Endothelial cell of umbilical vein (primary cell): ENCODE measurements at regions not wholly inside any gene's neighbourhood (a gene's known extent, or its start where the extent isn't known, plus 50 kb on each side); places are given as distances from the start of the nearest gene placed in this dataset.

Source experiments
- BruUV-seq: library from RNA; stranded (reverse); fragments of 400-500 nt; replicated peaks from 2 replicates; lab custom pipeline; 2021; lab: Mats Ljungman, UMichigan
- CTCF ChIA-PET: fragments of 300-600, 350-600 bp; sonication (Branson Sonifier 250); formaldehyde crosslinking; loops from one replicate; lab custom pipeline; 2021; ENCODE audit warnings: antibody characterized with exemption, inconsistent platforms; lab: Charles Lee
- POLR2A ChIA-PET: fragments of 300-600, 350-600 bp; sonication (Branson Sonifier 250); formaldehyde crosslinking; loops from one replicate; lab custom pipeline; 2021; ENCODE audit warnings: antibody characterized with exemption, inconsistent platforms; lab: Charles Lee
- DNase-seq: peaks from one replicate; pipeline ENCODE4 v3.0.0-alpha.2; 2011; ENCODE audit warnings: low read depth, low spot score
- FAIRE-seq: peaks from 2 replicates; lab custom pipeline; 2011; peaks lifted over from hg19 to GRCh38; lab: Jason Lieb, UNC
- H2AFZ ChIP-seq: 2 replicates; pipeline ENCODE4 v1.6.0; 2012; ENCODE audit warnings: low read depth, low read length, control low read depth, inconsistent platforms
- H3K27ac ChIP-seq: 2 replicates; pipeline ENCODE4 v1.5.1; 2011; ENCODE audit warnings: low read depth, mild to moderate bottlenecking, control low read depth, low read length, moderate library complexity; ENCODE audit not compliant: insufficient read depth
- H3K27me3 ChIP-seq, 2 experiments: 2 replicates each; pipeline versions ENCODE4 v1.6.0 to v1.6.1; 2011; ENCODE audit warnings: low read length in 2 of 2, mixed read lengths in 1 of 2; ENCODE audit not compliant: control insufficient read depth in 2 of 2, insufficient read depth in 2 of 2
- H3K36me3 ChIP-seq, 2 experiments: 2 replicates in 1 of 2; 3 replicates in 1 of 2; pipeline ENCODE4 v1.5.1; 2011; ENCODE audit warnings: low read length in 2 of 2, mild to moderate bottlenecking in 1 of 2, moderate library complexity in 1 of 2; ENCODE audit not compliant: control insufficient read depth in 2 of 2, insufficient read depth in 2 of 2; ENCODE audit errors: extremely low read depth in 1 of 2
- H3K4me1 ChIP-seq: 3 replicates; pipeline ENCODE4 v1.5.1; 2011; ENCODE audit warnings: mild to moderate bottlenecking, low read length; ENCODE audit not compliant: control insufficient read depth, insufficient read depth; ENCODE audit errors: extremely low read depth
- H3K4me2 ChIP-seq: 2 replicates; pipeline ENCODE4 v1.6.1; 2011; ENCODE audit warnings: low read length, control low read depth, mixed read lengths; ENCODE audit not compliant: insufficient read depth
- H3K4me3 ChIP-seq, 3 experiments: fragments of 200-600 bp in 1 of 3; sonication (generic), shearing (Covaris generic) in 1 of 3; replicated peaks in 1 of 3; 2 replicates each; pipeline ENCODE4 v1.5.1; 2011 to 2016; ENCODE audit warnings: control low read depth in 3 of 3, low read length in 3 of 3, mild to moderate bottlenecking in 2 of 3, inconsistent platforms in 1 of 3, low read depth in 1 of 3, moderate library complexity in 1 of 3; ENCODE audit not compliant: insufficient read depth in 1 of 3
- H3K79me2 ChIP-seq: 2 replicates; pipeline ENCODE4 v1.6.0; 2012; ENCODE audit warnings: low read length, inconsistent platforms; ENCODE audit not compliant: control insufficient read depth, insufficient read depth
- H3K9ac ChIP-seq: replicated peaks from 2 replicates; pipeline ENCODE3; 2011; ENCODE audit warnings: low read length, control low read depth; ENCODE audit not compliant: insufficient read depth; ENCODE audit errors: extremely low read depth
- H3K9me1 ChIP-seq: replicated peaks from 3 replicates; pipeline ENCODE4 v1.6.0; 2011; ENCODE audit warnings: mild to moderate bottlenecking, low read length; ENCODE audit not compliant: control insufficient read depth, insufficient read depth; ENCODE audit errors: extremely low read depth
- H3K9me3 ChIP-seq: replicated peaks from 2 replicates; pipeline ENCODE4 v1.5.1; 2012; ENCODE audit warnings: low read length, inconsistent platforms; ENCODE audit not compliant: control insufficient read depth, insufficient read depth
- H4K20me1 ChIP-seq: replicated peaks from 2 replicates; pipeline ENCODE3; 2011; ENCODE audit warnings: mild to moderate bottlenecking, low read length; ENCODE audit not compliant: control insufficient read depth, insufficient read depth; ENCODE audit errors: extremely low read depth
- EZH2 ChIP-seq: IDR thresholded peaks from 2 replicates; pipeline ENCODE4 v1.6.1; 2012; ENCODE audit warnings: borderline replicate concordance, low read depth, mild to moderate bottlenecking, moderate library complexity, low read length, inconsistent platforms; ENCODE audit not compliant: severe bottlenecking
- FOS ChIP-seq: IDR thresholded peaks from 2 replicates; pipeline ENCODE4 v1.6.1; 2011; ENCODE audit warnings: mild to moderate bottlenecking, low read length, moderate library complexity, borderline replicate concordance; ENCODE audit not compliant: insufficient read depth
- GATA2 ChIP-seq: IDR thresholded peaks from 2 replicates; pipeline ENCODE4 v1.7.0; 2011; ENCODE audit warnings: low read depth, mild to moderate bottlenecking, moderate library complexity, mixed read lengths, low read length; ENCODE audit not compliant: insufficient read length, insufficient read depth
- JUN ChIP-seq: IDR thresholded peaks from 2 replicates; pipeline ENCODE4 v1.6.1; 2011; ENCODE audit warnings: borderline replicate concordance, low read depth; ENCODE audit not compliant: insufficient read length, insufficient read depth
- MYC ChIP-seq: IDR thresholded peaks from one replicate; pipeline ENCODE4 v1.6.1; 2011; ENCODE audit warnings: mild to moderate bottlenecking, low read depth, low read length
- POLR2A ChIP-seq: IDR thresholded peaks from 2 replicates; pipeline ENCODE4 v1.6.1; 2012; ENCODE audit warnings: low read depth, mild to moderate bottlenecking, control low read depth, low read length
- POLR2AphosphoS5 ChIP-seq: IDR thresholded peaks from 2 replicates; pipeline ENCODE4 v1.6.1; 2012; ENCODE audit warnings: low read depth, mild to moderate bottlenecking, control low read depth, low read length, moderate library complexity; ENCODE audit not compliant: insufficient read depth
- dilution Hi-C: fragments of 300-500 bp; cut with MboI; formaldehyde crosslinking; loops from one replicate; pipeline ENCODE4 v1.15.0; 2019; ENCODE audit warnings: low sequenced_read_pairs; ENCODE audit not compliant: extremely low pct_ligation_motif_present
- intact Hi-C: fragments of 100-400 bp; cut with micrococcal nuclease; formaldehyde crosslinking; loops from one replicate; pipeline ENCODE4 v1.10.0; 2022
- TF ChIP-seq, protein P1 (sequence below), 2 donors: IDR thresholded peaks; 1 replicate in 1 of 2; 2 replicates in 1 of 2; pipeline ENCODE4 v1.5.1; 2011; ENCODE audit warnings: low read length in 2 of 2, mild to moderate bottlenecking in 2 of 2, moderate library complexity in 2 of 2, control low read depth in 1 of 2, inconsistent platforms in 1 of 2, low read depth in 1 of 2; ENCODE audit not compliant: insufficient read depth in 1 of 2; ENCODE audit errors: extremely low read depth in 1 of 2
- TF ChIP-seq, protein P2 (sequence below): IDR thresholded peaks from 2 replicates; pipeline ENCODE4 v1.6.1; 2011; ENCODE audit not compliant: insufficient read depth, insufficient read length

DNA sequence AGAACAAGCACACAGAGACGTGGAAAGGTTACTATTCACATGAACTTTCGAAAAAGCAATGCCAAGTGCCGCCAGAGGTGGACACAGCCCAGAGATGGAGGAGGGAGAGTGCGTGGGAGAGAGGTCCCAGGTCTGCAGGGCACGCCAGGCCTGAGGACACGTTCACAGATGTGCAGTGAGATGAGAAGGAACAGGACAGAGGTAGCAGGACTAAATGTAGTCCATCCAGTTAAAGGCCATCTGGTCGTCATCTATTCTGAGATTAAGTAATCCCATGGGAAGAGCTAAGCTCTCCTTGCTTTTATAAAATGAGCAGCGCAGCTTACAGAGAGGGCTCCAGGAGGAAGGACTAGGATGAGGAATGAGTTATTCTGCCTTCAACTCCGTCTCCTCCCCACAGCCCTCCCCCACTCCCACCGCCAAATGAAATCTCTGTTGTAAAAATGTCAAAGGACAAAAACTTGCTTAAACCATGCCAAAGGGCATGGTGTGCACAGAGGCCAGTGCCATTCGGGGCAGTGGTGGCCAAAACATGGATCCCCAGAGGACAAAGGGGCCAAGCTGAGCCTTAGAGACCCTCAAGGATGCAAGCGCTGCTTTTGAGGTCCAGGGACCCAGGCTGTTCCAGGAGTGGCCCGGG, 85.4 kb upstream of the SLC25A33 start:
- no peak overlapping the region for H3K9ac ChIP-seq
- H3K36me3 ChIP-seq: no peaks in the 10 kb centered on the region
- H3K27me3 ChIP-seq: no peaks in the 10 kb centered on the region
- peaks cover 2% of the 10 kb centered on the region for H3K4me1 ChIP-seq
- intact Hi-C loops (loop anchor here (2.0 kb wide), 1 partner anchor 83 kb away; no protein-coding TSS in a partner anchor), dilution Hi-C loops (no loop called here)
- DNase-seq (no peak), FAIRE-seq (no peak)
- no peak overlapping the region for H3K4me2 ChIP-seq
- no peaks in the 10 kb centered on the region for H4K20me1 ChIP-seq
- TF ChIP-seq MYC (no peak), GATA2 (no peak), EZH2 (no peak), POLR2A (no peak), POLR2AphosphoS5 (no peak), FOS (no peak), JUN (no peak)
- TF ChIP-seq, protein P1, sequence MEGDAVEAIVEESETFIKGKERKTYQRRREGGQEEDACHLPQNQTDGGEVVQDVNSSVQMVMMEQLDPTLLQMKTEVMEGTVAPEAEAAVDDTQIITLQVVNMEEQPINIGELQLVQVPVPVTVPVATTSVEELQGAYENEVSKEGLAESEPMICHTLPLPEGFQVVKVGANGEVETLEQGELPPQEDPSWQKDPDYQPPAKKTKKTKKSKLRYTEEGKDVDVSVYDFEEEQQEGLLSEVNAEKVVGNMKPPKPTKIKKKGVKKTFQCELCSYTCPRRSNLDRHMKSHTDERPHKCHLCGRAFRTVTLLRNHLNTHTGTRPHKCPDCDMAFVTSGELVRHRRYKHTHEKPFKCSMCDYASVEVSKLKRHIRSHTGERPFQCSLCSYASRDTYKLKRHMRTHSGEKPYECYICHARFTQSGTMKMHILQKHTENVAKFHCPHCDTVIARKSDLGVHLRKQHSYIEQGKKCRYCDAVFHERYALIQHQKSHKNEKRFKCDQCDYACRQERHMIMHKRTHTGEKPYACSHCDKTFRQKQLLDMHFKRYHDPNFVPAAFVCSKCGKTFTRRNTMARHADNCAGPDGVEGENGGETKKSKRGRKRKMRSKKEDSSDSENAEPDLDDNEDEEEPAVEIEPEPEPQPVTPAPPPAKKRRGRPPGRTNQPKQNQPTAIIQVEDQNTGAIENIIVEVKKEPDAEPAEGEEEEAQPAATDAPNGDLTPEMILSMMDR (IDR thresholded peaks at IDR 0.05; ENCODE audit: extremely low read depth in 1 of 2, insufficient read depth in 1 of 2, low read depth in 1 of 2, low read length in 2 of 2): no peak
- TF ChIP-seq, protein P2, sequence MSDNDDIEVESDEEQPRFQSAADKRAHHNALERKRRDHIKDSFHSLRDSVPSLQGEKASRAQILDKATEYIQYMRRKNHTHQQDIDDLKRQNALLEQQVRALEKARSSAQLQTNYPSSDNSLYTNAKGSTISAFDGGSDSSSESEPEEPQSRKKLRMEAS: no peak
- no peaks in the 10 kb centered on the region for H3K9me3 ChIP-seq
- H3K27ac ChIP-seq: no peak overlapping the region
- BruUV-seq: no TSS peak
- no peak overlapping the region for H3K4me3 ChIP-seq
- H3K79me2 ChIP-seq: no peaks in the 10 kb centered on the region
- ChIA-PET CTCF (interaction anchor here (0.9 to 7.3 kb wide), 10 partner anchors 13 to 257 kb away, joined by 3 to 157 read pairs (median 13); partner anchors contain the start of gene SPSB1), POLR2A (no interaction called here)
- H2AFZ ChIP-seq: no peak overlapping the region
- H3K9me1 ChIP-seq: no peaks in the 10 kb centered on the region
